HepG2 (cell line): ENCODE measurements at regions not wholly inside any gene's neighbourhood (a gene's known extent, or its start where the extent isn't known, plus 50 kb on each side); places are given as distances from the start of the nearest gene placed in this dataset.

ENCODE experiments used
- ATAC-seq: fragments of 200-7000 bp; cut with Tn5 transposase; 3 replicates; pipeline ENCODE4 v1.9.1; 2020; ENCODE audit warnings: mild to moderate bottlenecking, moderate library complexity
- BruUV-seq: library from RNA; stranded (reverse); fragments of 400-500 nt; replicated peaks from 2 replicates; lab custom pipeline; 2021; lab: Mats Ljungman, UMichigan
- CTCF ChIA-PET: fragments of 300-600 bp; formaldehyde crosslinking; extraction: SDS; loops from one replicate; lab custom pipeline; 2021; ENCODE audit warnings: low total read pairs, inconsistent platforms, low intra/inter-chr PET ratio; lab: Yijun Ruan, JAX
- POLR2A ChIA-PET: fragments of 350-600 bp; sonication (Branson Sonifier 250); formaldehyde crosslinking; loops from one replicate; lab custom pipeline; 2020; ENCODE audit warnings: antibody characterized with exemption, inconsistent platforms; lab: Yijun Ruan, JAX
- DNase-seq: peaks from one replicate; pipeline ENCODE4 v3.0.0-alpha.2; 2015; ENCODE audit warnings: low spot score
- FAIRE-seq: peaks from 3 replicates; lab custom pipeline; 2011; peaks lifted over from hg19 to GRCh38; lab: Jason Lieb, UNC
- H2AFZ ChIP-seq: one replicate; pipeline ENCODE4 v1.6.1; 2011; ENCODE audit warnings: low read length, inconsistent platforms
- H3K27ac ChIP-seq: fragments of 300-600 bp; 3 replicates; pipeline ENCODE4 v1.8.0; 2011; ENCODE audit warnings: mixed run types, mild to moderate bottlenecking, mixed read lengths, low read length, inconsistent platforms; ENCODE audit not compliant: insufficient read depth; ENCODE audit errors: extremely low read length
- H3K27me3 ChIP-seq, 2 experiments: fragments of 200-600 bp in 1 of 2; 2 replicates in 1 of 2; 3 replicates in 1 of 2; pipeline versions ENCODE4 v1.6.0 to v1.8.0; 2011; ENCODE audit warnings: low read length in 2 of 2, mild to moderate bottlenecking in 2 of 2, moderate library complexity in 2 of 2, inconsistent platforms in 1 of 2; ENCODE audit not compliant: insufficient read depth in 2 of 2, control insufficient read depth in 1 of 2
- H3K36me3 ChIP-seq, 2 experiments: fragments of 200-600 bp in 1 of 2; replicated peaks in 1 of 2; 2 replicates in 1 of 2; 3 replicates in 1 of 2; pipeline versions ENCODE4 v1.5.1 to v1.8.0; 2011; ENCODE audit warnings: low read length in 2 of 2, inconsistent platforms in 1 of 2; ENCODE audit not compliant: insufficient read depth in 2 of 2, control insufficient read depth in 1 of 2
- H3K4me1 ChIP-seq: 2 replicates; pipeline ENCODE4 v1.5.1; 2012; ENCODE audit warnings: low read length, inconsistent platforms; ENCODE audit not compliant: insufficient read depth
- H3K4me2 ChIP-seq: 2 replicates; pipeline ENCODE4 v1.6.0; 2011; ENCODE audit warnings: low read depth, low read length, inconsistent platforms
- H3K4me3 ChIP-seq, 3 experiments: fragments of 200-600 bp in 1 of 3; sonication (generic), shearing (Covaris generic) in 1 of 3; replicated peaks in 1 of 3; 2 replicates each; pipeline ENCODE4 v1.5.1; 2011 to 2016; ENCODE audit warnings: low read length in 3 of 3, inconsistent platforms in 2 of 3, low read depth in 2 of 3, mild to moderate bottlenecking in 2 of 3, control low read depth in 1 of 3, mixed read lengths in 1 of 3; ENCODE audit not compliant: insufficient read depth in 1 of 3
- H3K79me2 ChIP-seq: one replicate; pipeline ENCODE4 v1.6.1; 2011; ENCODE audit warnings: low read length, inconsistent platforms; ENCODE audit not compliant: insufficient read depth
- H3K9ac ChIP-seq: 2 replicates; pipeline ENCODE4 v1.6.0; 2011; ENCODE audit warnings: mild to moderate bottlenecking, low read depth, low read length, inconsistent platforms; ENCODE audit not compliant: insufficient read depth
- H3K9me3 ChIP-seq: 2 replicates; pipeline ENCODE4 v1.5.1; 2012; ENCODE audit warnings: mild to moderate bottlenecking, low read length
- H4K20me1 ChIP-seq: 2 replicates; pipeline ENCODE4 v1.6.0; 2011; ENCODE audit warnings: inconsistent platforms, mild to moderate bottlenecking, low read length, moderate library complexity; ENCODE audit not compliant: insufficient read depth
- CBFB ChIP-seq: sonication (generic); formaldehyde crosslinking; IDR thresholded peaks from 2 replicates; pipeline ENCODE4 v1.4.0; 2020; ENCODE audit warnings: missing genetic modification reagents
- HNF1A ChIP-seq, 2 experiments: sonication (generic) in 1 of 2; formaldehyde crosslinking in 1 of 2; IDR thresholded peaks; 2 replicates each; pipeline versions ENCODE4 v1.4.0 to v1.6.1; 2016 to 2020; ENCODE audit warnings: borderline replicate concordance in 1 of 2, low read depth in 1 of 2, mild to moderate bottlenecking in 1 of 2, missing genetic modification reagents in 1 of 2
- IKZF4 ChIP-seq: sonication (generic); formaldehyde crosslinking; IDR thresholded peaks from 2 replicates; pipeline ENCODE4 v1.5.1; 2020; ENCODE audit warnings: borderline replicate concordance, mild to moderate bottlenecking, low read depth, missing genetic modification reagents; ENCODE audit errors: not compliant biosample characterization
- IRF9 ChIP-seq: sonication (generic); formaldehyde crosslinking; IDR thresholded peaks from 2 replicates; pipeline ENCODE4 v1.8.0; 2022; ENCODE audit warnings: missing genetic modification reagents, mild to moderate bottlenecking, borderline replicate concordance
- MEIS1 ChIP-seq: sonication (generic); formaldehyde crosslinking; IDR thresholded peaks from 2 replicates; pipeline ENCODE4 v1.9.0; 2021; ENCODE audit warnings: mild to moderate bottlenecking, missing genetic modification reagents, moderate library complexity, borderline replicate concordance
- MLX ChIP-seq: IDR thresholded peaks from 2 replicates; pipeline ENCODE4 v1.6.1; 2016
- NFE2L1 ChIP-seq: sonication (generic); formaldehyde crosslinking; IDR thresholded peaks from 2 replicates; pipeline ENCODE4 v1.4.0; 2020; ENCODE audit warnings: missing genetic modification reagents, mild to moderate bottlenecking, borderline replicate concordance
- NKX3-1 ChIP-seq: sonication (generic); formaldehyde crosslinking; IDR thresholded peaks from 2 replicates; pipeline ENCODE4 v1.5.0; 2020; ENCODE audit warnings: missing genetic modification reagents
- RBAK ChIP-seq: sonication (generic); formaldehyde crosslinking; IDR thresholded peaks from 2 replicates; pipeline ENCODE4 v1.5.1; 2020; ENCODE audit warnings: mild to moderate bottlenecking, missing genetic modification reagents
- TBL1XR1 ChIP-seq: fragments of 150-350 bp; IDR thresholded peaks from 2 replicates; pipeline ENCODE4 v1.6.1; 2014; ENCODE audit warnings: borderline replicate concordance, low read length; ENCODE audit not compliant: partially characterized antibody
- TBX2 ChIP-seq: sonication (generic); formaldehyde crosslinking; IDR thresholded peaks from 2 replicates; pipeline ENCODE4 v1.5.0; 2020; ENCODE audit warnings: missing genetic modification reagents, mild to moderate bottlenecking, borderline replicate concordance
- TCF7 ChIP-seq: sonication (generic); IDR thresholded peaks from 2 replicates; pipeline ENCODE4 v1.6.1; 2016; ENCODE audit warnings: antibody characterized with exemption, low read depth
- TEF ChIP-seq: sonication (generic); formaldehyde crosslinking; IDR thresholded peaks from 2 replicates; pipeline ENCODE4 v1.5.0; 2020; ENCODE audit warnings: missing genetic modification reagents
- ZNF841 ChIP-seq: sonication (generic); formaldehyde crosslinking; IDR thresholded peaks from 2 replicates; pipeline ENCODE4 v1.8.1; 2023; ENCODE audit warnings: missing genetic modification reagents, borderline replicate concordance
- whole genome bisulfite sequencing: methylation state at CpG from one replicate; pipeline ENCODE4 v1.1.6; 2017; ENCODE audit warnings: low lambda C conversion rate; 5-methylcytosine and 5-hydroxymethylcytosine counted together
- in situ Hi-C: cut with HindIII; loops from 2 replicates; pipeline ENCODE4 v1.10.0; 2017; ENCODE audit warnings: low pct_unique_long_range_greater_than_20kb; ENCODE audit not compliant: extremely low pct_ligation_motif_present
- intact Hi-C: fragments of 100-400 bp; cut with micrococcal nuclease; formaldehyde crosslinking; loops from one replicate; pipeline ENCODE4 v1.10.0; 2022; ENCODE audit not compliant: unreplicated experiment

- no peak for DNase-seq
- WGBS = 4% methylated on average over 2 of the region's 2 CpGs
- H3K9me3 ChIP-seq = no peaks in the 10 kb centered on the region; the same call in 1 of the 2 replicates
- no peak for TF ChIP-seq HNF1A (IDR thresholded peaks at IDR 0.05; ENCODE audit: low read depth)
- TF ChIP-seq HNF1A (CRISPR knock-in tag; IDR thresholded peaks at IDR 0.05; ENCODE audit: borderline replicate concordance) = no peak
- no peak for TF ChIP-seq MEIS1 (CRISPR knock-in tag)
- TF ChIP-seq ZNF841 (CRISPR knock-in tag) = no peak
- no peak for TF ChIP-seq CBFB (CRISPR knock-in tag)
- no peak for TF ChIP-seq NFE2L1 (CRISPR knock-in tag)
- TF ChIP-seq IKZF4 (CRISPR knock-in tag) = no peak
- TF ChIP-seq RBAK (CRISPR knock-in tag) = no peak
- no peak for TF ChIP-seq TBL1XR1
- TF ChIP-seq NKX3-1 = no peak
- TF ChIP-seq IRF9 = no peak
- no peak for TF ChIP-seq TCF7
- no peak for TF ChIP-seq TEF (CRISPR knock-in tag)
- no peak for TF ChIP-seq MLX (CRISPR knock-in tag)
- no peak for TF ChIP-seq TBX2 (CRISPR knock-in tag)
- TF ChIP-seq, all 625 proteins: peak for 0
- no peak for ATAC-seq
- no peak overlapping the region for H3K4me2 ChIP-seq
- no peak overlapping the region for H3K9ac ChIP-seq
- ChIA-PET CTCF (no interaction called here), POLR2A (no interaction called here)
- H3K4me1 ChIP-seq = no peaks in the 10 kb centered on the region
- H3K27me3 ChIP-seq = no peaks in the 10 kb centered on the region
- no peaks in the 10 kb centered on the region for H3K36me3 ChIP-seq
- no peak for FAIRE-seq
- intact Hi-C loops (no loop called here), in situ Hi-C loops (no loop called here)
- H3K4me3 ChIP-seq = no peak overlapping the region
- H3K27ac ChIP-seq = no peak overlapping the region
- no peaks in the 10 kb centered on the region for H4K20me1 ChIP-seq
- no peaks in the 10 kb centered on the region for H3K79me2 ChIP-seq
- no peak overlapping the region for H2AFZ ChIP-seq
- BruUV-seq = no TSS peak
These were observed 612.4 kb downstream of the ANKRD7 start for GRCh38 chr7:118836933-118837332.
